Glomerular visceral epithelial cell (primary cell): ENCODE measurements at regions not wholly inside any gene's neighbourhood (a gene's known extent, or its start where the extent isn't known, plus 50 kb on each side); places are given as distances from the start of the nearest gene placed in this dataset.
"Not testable (repeated sequence)": the region's sequence is repeated elsewhere in the genome, so short reads cannot be mapped to it uniquely, and the experiment has no call there.

Source experiments
- DNase-seq: peaks from one replicate; pipeline ENCODE4 v3.0.0-alpha.2; 2016; ENCODE audit errors: extremely low spot score

- not testable (repeated sequence) for DNase-seq
Measured at GRCh38 chr5:92029792-92030191, 646.7 kb upstream of the ARRDC3 start.

DNA sequence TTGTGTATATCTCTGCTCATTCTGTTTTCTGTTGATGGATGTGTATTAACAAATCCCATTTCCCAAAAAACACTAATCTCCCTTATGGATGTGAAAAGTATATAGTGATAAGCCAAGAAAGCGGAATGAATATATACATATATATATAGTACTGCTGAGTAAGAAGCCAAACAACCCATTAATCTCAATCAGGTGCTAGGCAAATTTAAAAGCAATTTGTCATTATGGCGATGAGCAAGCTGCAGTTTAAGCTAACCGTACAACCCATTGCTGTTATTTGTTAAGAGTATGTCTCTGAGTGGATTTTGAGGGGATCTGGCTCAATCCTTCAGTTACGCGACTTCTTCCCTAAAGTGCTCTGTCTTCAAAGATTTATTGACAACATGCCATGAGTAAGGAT is 640.4 kb upstream of the ARRDC3 start:
- no peak for DNase-seq

GRCh38 chr5:92023141-92023471 is 640.0 kb upstream of the ARRDC3 start:
- no peak for DNase-seq

- DNase-seq, result no peak
Measured at GRCh38 chr5:92022415-92023140, 639.5 kb upstream of the ARRDC3 start.

DNA sequence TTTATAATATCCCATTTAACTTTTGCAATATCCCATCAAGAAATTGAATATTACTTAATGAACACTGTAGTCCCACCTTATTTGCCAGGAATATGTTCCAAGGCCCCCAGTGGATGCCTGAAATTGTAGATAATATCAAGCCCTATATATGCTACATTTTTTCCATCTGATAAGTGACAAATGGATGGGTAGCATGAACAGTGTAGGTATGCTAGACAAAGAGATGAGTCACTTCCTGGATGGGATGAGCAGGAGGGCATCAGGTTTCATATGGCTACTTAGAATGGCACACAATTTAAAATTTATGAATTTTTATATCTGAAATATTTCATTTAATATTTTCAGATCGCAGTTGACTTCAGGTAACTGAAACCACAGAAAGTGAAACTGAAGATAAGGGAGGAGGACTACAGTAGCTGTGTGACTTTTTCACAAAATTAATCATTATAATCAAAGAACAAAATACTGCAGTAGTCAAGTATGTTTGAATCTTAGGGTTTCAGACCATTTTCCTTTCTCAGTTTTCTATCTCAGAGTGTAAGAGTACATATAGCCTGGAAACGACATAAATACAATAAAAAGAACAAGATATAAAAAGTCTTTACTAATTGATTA is 636.4 kb upstream of the ARRDC3 start:
- peak; percentile 36 for DNase-seq

DNA sequence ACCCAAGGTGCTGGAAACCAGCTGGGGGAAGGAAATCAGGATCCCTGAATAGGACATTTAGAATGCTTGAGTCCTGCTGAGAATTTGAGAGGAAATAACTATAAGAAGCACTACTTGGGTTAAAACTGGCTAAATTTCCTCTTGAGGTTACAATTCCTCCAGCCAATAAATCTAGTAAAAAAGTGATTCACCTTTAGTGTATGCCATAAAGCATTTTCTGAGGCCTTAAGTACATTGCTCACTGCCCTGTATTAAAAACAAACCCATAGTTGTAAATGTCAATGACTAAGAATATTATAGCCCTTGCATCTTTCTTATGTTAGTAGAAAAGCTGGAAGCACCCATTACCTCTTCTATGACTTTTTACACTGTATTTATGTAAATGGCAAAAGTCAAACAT is 634.7 kb upstream of the ARRDC3 start:
- peak; percentile 59 for DNase-seq

DNA sequence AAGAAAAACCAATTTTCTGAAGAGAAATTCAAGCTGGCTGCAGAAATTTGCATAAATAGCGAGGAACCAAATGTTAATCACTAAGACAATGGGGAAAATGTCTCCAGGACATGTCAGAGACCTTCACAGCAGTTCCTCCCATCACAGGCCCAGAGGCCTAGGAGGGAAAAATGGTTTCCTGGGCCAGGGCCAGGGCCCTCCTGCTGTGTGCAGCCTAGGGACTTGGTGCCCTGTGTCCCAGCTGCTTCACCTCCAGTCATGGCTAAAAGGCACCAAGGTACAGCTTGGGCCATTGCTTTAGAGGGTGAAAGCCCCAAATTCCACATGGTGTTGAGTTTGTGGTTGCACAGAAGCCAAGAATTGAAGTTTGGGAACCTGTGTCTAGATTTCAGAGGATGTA is 628.7 kb upstream of the ARRDC3 start:
- not testable (repeated sequence) for DNase-seq

DNA sequence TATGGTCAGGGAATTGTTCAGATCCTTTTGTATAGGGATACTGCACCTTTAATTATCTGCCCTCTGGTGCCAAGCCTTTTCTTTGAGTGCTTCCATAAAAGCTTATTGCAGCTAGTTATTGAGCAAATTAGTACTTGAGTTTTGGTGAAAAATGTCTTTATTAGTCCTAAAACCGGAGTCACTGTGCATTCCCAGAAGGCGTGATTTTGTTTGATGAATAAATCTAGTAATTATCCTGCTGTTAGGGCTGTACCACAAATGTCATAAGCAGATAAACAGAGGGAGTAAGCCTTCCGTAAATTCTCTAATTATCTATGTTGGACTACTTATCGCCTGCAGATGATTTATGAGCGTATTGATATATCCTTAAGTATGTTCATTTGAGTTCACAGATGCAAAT is 620.7 kb upstream of the ARRDC3 start:
- DNase-seq, result no peak

GRCh38 chr5:92002721-92003274 is 619.7 kb upstream of the ARRDC3 start:
- DNase-seq, result no peak

- no peak for DNase-seq
Measured at GRCh38 chr5:91998774-91999173, 615.7 kb upstream of the ARRDC3 start.

GRCh38 chr5:91983869-91984268 is 600.8 kb upstream of the ARRDC3 start:
- DNase-seq, result no peak

DNA sequence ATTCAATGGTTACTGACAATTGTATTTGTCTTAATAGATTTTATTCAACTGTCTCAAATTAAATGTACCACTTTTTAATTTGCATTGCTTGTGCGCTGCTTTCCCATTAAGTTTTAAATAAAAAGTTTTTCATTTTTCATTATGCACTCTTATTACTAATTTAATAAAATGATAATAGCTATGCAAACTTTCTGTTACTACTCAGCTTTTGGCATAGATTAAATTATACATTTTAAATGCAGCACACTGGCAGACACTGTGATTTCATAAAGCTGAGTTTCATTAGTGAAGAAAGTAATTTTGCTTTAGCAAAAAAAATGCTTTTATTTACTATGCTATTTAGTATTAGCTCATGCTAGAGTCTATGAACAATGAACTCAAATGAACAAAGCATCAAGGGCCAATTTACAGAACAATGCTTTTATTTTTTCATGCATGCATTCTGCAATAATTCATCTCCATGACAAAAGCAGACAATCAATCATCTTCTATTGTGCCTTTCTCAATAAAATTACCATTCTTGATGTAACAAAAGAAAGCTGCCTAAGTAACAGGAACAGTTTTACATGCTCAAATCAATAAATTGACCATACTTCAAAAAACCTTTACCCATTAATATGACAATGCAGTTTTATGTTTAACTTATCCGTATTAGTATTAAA is 595.2 kb upstream of the ARRDC3 start:
- no peak for DNase-seq

DNA sequence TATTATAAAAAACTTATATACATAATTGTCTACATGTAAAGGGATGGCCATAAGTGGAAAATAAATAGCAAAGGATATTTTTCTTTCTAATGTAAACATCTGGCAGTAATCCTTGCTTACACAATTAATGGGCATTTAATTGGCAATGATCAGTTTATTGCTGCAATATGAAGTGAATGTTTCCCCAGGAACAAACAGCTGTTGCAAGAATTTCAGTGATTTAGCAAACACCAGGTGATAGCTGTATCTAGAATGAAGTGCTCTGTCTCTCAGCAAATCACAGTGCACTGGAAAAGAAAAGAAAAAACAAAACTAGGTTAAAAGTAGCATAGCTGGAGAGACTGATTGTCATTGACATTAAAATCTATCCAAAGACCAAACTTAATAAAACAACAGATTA is 594.5 kb upstream of the ARRDC3 start:
- no peak for DNase-seq

GRCh38 chr5:91976451-91976850 is 593.3 kb upstream of the ARRDC3 start:
- no peak for DNase-seq

GRCh38 chr5:91963166-91963565 is 580.0 kb upstream of the ARRDC3 start:
- DNase-seq, result no peak

GRCh38 chr5:91957666-91958065 is 574.5 kb upstream of the ARRDC3 start:
- peak; percentile 4 for DNase-seq

GRCh38 chr5:91956738-91957137 is 573.6 kb upstream of the ARRDC3 start:
- no peak for DNase-seq

GRCh38 chr5:91955610-91956009 is 572.5 kb upstream of the ARRDC3 start:
- DNase-seq, result no peak

DNA sequence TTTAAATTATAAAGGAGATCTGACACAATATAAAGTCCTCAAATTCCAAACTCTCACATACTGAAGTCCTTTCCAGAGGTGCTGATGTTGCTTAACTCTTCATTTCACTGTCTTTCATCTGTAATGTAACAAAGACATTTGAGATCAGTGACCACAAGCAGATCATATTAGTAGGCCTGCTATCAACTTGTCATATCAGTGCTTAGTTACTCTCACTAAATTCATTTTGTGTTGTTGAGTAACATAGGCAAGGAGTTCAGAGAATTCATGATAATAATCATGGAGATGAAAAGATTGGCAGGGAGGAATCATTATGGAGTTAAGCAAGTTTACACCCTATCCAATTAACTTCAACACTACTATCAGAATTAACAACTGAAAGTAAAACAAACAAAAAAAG is 571.0 kb upstream of the ARRDC3 start:
- DNase-seq, result no peak

GRCh38 chr5:91950328-91950727 is 567.2 kb upstream of the ARRDC3 start:
- no peak for DNase-seq

GRCh38 chr5:91946870-91947269 is 563.8 kb upstream of the ARRDC3 start:
- DNase-seq, result no peak

DNA sequence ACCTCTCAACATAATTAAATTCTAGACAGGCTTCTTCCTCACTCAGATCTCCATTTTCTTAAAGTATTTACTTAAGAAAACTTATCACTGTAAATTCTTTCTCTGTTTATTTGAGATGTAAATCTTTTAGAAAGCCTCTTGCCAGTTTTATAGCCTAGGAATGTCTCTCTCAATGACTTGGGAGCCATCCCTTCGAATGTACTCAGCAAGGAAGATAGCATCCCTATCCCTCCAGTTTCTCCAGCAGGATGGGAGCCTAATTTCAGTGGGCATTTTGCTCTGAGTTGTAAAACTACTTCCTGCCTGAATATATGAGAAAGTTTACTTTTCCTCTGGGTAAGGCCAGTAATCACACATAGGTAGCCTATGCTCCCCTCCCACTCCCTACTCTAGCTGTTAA is 558.5 kb upstream of the ARRDC3 start:
- no peak for DNase-seq

GRCh38 chr5:91938441-91938840 is 555.3 kb upstream of the ARRDC3 start:
- no peak for DNase-seq
